T1000 (cell line): ENCODE measurements at regions not wholly inside any gene's neighbourhood (a gene's known extent, or its start where the extent isn't known, plus 50 kb on each side); places are given as distances from the start of the nearest gene placed in this dataset.

Experiments used
- DNase-seq: peaks from one replicate; lab custom pipeline; 2025; ENCODE audit warnings: mixed read lengths; lab: John Stamatoyannopoulos, UW

GRCh38 chr9:87247097-87247496 lies 250.6 kb upstream of the DAPK1 start:
- DNase-seq: no peak

DNA sequence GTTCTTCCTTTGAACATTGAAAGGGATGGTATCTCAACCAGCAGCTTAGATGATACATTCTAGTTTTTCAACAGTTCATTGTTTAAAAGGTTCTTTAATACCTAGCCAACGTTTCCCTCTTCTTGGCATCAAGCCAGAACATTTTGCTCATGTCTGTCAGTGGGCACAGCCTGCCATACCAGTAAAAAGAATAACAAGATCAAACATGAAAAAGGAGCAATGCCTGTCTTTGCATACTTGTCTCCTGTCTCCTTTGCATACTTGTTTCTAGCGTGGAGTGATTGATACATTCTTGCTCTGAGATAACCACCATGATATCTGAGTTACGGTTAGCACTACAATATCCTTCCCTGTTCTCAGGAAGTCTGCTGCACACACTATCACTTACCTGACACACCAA lies 248.6 kb upstream of the DAPK1 start:
- no peak for DNase-seq

GRCh38 chr9:87250205-87250604 lies 247.5 kb upstream of the DAPK1 start:
- no peak for DNase-seq

GRCh38 chr9:87255431-87256155 lies 242.1 kb upstream of the DAPK1 start:
- DNase-seq: no peak

DNA sequence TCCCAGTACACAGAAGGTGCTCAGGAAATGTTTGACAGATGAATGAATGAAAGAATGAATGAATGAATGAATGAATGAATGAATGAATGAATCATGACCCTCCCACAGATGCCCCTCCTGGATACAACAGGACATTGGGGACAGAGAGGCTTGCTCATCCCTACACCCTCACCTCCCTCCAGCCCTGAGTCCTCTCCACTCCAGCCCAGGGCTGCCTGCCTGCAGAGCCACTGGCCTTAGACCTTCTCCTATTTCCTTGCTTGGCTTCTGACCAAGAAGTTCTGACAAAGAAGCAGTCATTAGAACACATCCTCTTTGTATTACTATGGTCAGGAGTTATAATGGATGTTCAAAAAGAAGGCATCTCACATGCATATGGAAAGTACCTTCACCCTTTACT lies 240.7 kb upstream of the DAPK1 start:
- DNase-seq: no peak

GRCh38 chr9:87259543-87260518 lies 237.8 kb upstream of the DAPK1 start:
- DNase-seq: no peak

DNA sequence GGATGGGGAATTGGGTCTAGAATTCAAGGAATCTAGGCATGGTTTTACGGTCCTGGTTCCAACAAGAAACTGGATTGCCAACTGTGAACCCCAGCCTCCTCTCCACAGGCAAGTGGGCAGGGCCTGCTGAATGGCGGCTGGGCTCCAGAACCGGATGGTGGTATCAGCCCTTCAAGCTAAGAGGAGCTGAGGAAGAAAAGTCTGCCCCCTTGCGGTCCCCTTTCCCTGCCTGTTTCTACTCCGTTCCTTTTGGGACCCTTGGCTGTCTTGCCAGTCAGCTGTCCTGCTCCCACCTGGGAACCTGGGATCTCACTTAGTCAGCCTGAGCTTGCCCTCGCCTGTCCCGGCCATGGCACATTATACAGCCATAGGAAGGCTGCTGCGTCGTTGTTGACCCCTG lies 234.4 kb upstream of the DAPK1 start:
- DNase-seq: no peak

- no peak for DNase-seq
These were observed 231.0 kb upstream of the DAPK1 start for GRCh38 chr9:87266697-87267096.

DNA sequence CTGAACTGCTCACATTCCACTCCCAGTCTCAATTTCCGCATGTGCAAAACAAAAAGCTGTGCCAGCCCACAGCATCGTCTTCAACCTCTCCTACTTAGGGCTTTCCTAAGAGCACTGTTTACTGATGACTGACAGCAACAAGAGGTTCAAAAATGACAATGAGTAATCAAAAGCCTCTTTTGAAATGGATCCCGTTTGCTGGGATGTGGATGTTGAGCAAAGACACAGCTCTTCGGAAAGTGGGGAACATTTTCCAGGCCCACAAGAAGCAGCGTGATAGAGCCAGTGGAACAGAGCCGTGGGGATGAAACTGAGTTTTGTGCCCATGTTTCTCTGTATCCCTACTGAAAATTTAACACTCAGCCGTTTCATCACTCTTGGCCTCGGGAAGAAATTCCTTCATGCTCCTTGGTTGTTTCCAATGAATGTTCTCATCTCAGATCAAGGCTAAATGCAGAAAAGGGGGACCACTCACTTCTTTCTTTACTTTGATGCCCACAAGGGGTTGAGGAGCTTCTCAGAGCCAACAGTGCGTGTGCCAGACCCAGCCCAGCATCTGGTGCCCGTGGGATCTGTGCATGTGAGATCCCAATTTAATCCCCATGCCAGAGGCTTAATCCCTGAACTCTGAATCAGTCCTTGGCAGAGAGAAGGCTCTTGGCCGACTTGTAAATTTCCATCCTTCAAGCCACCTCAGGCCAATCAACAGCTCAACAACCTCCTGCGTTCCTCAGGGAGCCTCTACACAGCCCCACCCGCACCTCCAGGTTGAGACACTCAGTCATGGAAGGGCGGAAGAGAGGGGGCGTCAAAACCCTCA lies 230.2 kb upstream of the DAPK1 start:
- no peak for DNase-seq

DNA sequence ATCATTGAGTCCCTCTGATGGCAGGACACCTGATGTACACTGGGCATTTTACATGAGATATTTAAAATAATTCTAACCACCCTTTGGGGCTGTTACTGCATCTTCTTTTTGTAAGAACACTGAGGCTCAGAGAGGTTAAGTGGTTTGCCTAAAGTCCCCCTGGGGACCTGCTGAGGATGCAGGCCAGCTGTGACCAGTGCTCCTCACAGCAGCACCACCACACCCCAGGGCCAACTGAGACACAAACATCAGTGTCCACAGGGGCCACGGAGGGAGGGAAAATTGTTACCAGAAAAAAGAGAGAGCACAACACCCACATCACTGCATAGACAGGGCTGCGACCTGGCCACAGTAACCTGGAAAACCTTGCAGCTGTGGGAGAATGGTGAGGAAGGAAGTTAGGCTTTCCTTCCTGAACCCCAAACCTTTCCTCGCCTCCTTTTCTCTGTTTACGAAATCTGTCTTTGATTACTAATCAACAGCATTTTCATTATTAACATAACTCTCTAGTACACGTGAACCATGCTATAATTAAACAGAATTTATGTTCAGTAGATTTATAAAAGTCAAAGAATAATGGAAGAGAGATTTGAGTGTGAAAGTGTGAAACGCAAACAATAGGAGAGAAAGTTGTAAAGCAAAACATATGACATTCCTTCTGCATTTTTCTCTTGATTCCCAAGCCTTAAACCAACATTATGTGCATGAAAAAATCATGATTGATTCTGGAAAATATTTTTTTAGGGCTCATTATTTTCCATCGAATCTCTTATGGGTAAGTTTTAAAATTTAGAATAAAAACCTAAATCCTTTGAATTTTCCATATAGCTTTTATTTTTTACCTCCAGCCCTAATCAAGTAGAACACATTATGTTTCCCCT lies 228.1 kb upstream of the DAPK1 start:
- no peak for DNase-seq

GRCh38 chr9:87270221-87270847 lies 227.3 kb upstream of the DAPK1 start:
- DNase-seq: peak; percentile 13

GRCh38 chr9:87270848-87271234 lies 226.8 kb upstream of the DAPK1 start:
- DNase-seq: no peak

- DNase-seq: no peak
These were observed 225.8 kb upstream of the DAPK1 start for GRCh38 chr9:87271696-87272477.

DNA sequence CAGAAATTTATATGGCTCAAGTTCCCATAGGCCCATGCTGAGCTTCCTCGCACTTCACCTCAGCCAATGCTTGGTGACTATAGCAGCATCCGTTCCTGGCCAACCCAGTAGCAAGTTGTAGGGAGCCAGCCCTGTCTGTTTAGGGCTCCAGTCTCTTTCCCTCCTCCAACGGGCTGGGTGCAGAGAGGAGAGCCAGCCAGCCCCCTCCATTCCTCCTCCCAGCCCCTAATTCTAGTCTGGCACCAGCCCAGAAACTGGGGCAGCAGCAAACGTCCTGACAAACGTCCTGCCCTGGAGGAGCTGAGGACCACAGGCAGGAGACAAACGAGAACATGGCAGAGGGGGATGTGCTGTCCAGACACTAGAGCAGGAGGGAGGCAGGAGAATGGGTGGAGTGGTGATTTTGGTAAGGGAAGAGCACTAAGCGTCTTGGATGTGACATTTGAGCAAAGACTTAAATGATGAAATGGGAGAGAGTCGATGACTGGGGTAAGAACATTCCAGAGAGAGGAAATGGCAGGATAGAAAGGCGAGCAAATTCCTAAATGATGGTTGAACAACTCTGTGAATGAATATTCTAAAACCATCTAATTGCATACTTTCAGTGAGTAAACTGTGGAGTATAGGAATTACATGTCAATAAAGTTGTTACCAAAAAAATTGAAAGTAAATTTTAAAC lies 222.5 kb upstream of the DAPK1 start:
- no peak for DNase-seq

DNA sequence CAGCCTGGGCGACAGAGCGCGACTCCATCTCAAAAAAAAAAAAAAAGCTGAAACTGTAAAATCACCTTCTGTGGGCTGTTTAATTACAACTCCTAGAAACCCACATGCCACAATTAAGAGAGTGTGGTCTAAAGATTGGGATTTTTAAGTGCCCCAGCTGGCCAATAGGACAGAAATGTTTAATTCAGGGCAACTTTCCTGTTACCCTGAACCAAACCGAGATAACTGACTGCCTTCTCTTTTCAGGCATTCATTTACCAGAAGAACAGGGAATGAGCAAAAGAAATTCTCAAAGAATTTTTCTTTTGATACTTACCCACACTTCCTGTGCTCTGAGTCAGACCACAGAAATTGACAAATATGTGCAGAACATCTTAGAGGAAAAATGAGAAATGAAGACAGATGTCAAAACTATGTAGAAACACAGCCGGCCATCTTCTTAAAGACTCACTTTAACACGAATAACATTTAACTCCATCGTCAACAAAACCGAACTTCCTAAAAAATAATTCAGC lies 221.3 kb upstream of the DAPK1 start:
- DNase-seq: no peak

GRCh38 chr9:87276851-87277261 lies 220.8 kb upstream of the DAPK1 start:
- DNase-seq: no peak

DNA sequence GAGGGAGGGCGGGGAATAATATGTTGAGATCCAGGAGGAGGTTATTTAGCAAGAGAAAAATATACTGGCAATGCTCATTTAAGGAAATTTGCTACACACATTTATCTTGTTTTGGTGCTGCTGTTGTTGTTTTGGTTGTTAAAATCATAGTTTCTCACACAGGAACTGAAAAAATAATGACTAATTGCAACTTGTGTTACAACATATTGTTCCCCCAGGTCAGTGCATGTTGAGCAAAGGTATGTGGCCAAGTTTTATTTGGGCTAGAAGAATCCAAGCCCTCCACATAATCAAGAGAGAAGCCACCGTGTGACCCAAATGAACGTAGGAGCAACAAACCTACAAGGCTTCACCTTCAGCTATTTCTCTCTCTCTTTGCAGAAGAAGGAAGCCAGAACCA lies 220.3 kb upstream of the DAPK1 start:
- no peak for DNase-seq

- no peak for DNase-seq
These were observed 218.5 kb upstream of the DAPK1 start for GRCh38 chr9:87278971-87279733.
